ENCODE measurements at regions not wholly inside any gene's neighbourhood (a gene's known extent, or its start where the extent isn't known, plus 50 kb on each side); places are given as distances from the start of the nearest gene placed in this dataset.
"Not testable (repeated sequence)": the region's sequence is repeated elsewhere in the genome, so short reads cannot be mapped to it uniquely, and the experiment has no call there.

DNA sequence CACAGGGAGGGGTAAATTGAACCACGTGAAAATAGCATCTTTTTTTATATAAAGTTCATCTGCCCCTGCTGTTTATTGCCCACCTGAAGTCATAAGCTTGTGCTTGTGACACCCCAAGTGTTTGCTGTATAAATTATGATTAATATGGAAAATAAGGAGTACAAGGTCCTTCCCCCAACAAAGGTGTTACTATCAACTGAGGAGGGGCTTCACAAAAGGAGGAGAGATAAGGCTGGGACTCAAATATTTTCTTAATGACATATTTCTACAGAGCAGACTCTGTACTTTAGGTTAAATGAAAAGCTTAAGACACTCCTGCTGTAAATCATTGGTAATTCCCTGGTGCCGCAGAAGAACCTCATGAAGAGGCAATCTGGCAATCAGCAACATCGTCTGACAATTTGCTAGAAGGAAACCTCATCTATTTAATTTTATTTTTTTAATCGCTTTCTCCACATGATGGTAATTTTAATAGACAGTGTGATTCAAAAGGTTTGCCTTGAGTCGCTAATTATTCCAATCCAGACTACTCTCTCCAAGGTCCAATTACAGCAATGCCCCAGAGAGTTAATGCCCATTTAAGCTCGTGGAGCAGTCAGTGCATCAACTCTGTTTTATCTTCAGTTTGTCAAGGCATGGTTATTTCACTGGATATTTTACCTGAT lies 1432.4 kb downstream of the FAM181B start:
- DNase-seq (no peak), ATAC-seq (no peak)
- Mint-ChIP-seq H3K27me3 (no peaks in the 10 kb centered on the region), H3K27ac (no peak overlapping the region), H3K9me3 (peaks cover 6 to 8% of the 10 kb centered on the region in 2 donors), H3K4me3 (no peak overlapping the region), H3K4me1 (no peaks in the 10 kb centered on the region)

GRCh38 chr11:81286959-81287358 lies 1446.7 kb downstream of the FAM181B start:
- ATAC-seq (no peak), DNase-seq (no peak)
- H3K27ac Mint-ChIP-seq = no peak overlapping the region
- H3K9me3 Mint-ChIP-seq = peaks cover 0 to 20% of the 10 kb centered on the region in 2 donors
- H3K4me3 Mint-ChIP-seq = no peak overlapping the region
- H3K4me1 Mint-ChIP-seq = no peaks in the 10 kb centered on the region
- no peaks in the 10 kb centered on the region for H3K27me3 Mint-ChIP-seq

DNA sequence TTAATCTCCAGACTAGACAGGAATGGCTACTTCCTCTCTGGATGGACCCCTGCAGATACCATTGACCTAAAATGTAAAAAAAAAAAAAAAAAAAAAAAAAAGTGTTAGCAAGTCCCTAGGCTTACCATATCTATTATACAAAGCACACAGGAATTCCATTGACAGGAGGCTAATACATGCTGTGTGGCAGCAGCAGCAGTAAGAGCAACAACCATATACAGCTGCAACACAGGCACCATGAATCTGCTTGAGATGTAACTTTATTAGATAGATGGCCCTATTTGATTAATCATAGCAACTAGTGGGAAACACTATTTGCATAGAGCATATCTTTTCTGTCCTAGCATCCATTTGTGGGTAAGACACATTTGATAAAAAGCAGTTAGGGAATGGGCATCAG lies 1447.1 kb downstream of the FAM181B start:
- Mint-ChIP-seq H3K4me1 (no peaks in the 10 kb centered on the region), H3K27ac (no peak overlapping the region), H3K4me3 (no peak overlapping the region), H3K27me3 (no peaks in the 10 kb centered on the region), H3K9me3 (peaks cover 2 to 20% of the 10 kb centered on the region in 2 donors)
- ATAC-seq (no peak), DNase-seq (no peak)

GRCh38 chr11:81280228-81280627 lies 1453.4 kb downstream of the FAM181B start:
- not testable (repeated sequence) for ATAC-seq, H3K4me1 Mint-ChIP-seq, DNase-seq, H3K27me3 Mint-ChIP-seq, H3K4me3 Mint-ChIP-seq, H3K27ac Mint-ChIP-seq
- peaks cover 20 to 27% of the 10 kb centered on the region in 2 donors for H3K9me3 Mint-ChIP-seq

DNA sequence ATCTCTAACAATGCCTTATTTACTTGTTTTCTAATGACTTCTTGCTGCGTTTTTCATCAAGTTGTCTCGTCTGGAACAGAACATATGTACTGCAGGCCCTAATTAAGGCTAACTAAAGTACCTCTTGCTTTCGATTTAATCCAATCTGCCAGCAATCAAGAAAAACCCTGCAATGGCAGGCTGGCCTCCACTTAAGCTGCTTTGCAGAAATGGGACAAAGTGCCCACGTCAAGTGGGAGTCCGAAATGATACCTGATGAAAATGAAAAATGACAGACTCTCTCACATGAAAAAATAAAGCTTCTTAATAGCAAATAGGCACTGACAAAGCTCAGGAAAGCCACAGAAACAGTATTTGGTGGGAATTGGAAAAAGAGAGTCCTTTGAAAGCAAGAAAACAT lies 1454.7 kb downstream of the FAM181B start:
- no peak for ATAC-seq
- H3K9me3 Mint-ChIP-seq = peaks cover 20 to 27% of the 10 kb centered on the region in 2 donors
- no peak for DNase-seq
- H3K4me3 Mint-ChIP-seq = no peak overlapping the region
- H3K4me1 Mint-ChIP-seq = no peaks in the 10 kb centered on the region
- H3K27me3 Mint-ChIP-seq = no peaks in the 10 kb centered on the region
- H3K27ac Mint-ChIP-seq = no peak overlapping the region

- H3K4me3 Mint-ChIP-seq = no peak overlapping the region
- no peaks in the 10 kb centered on the region for H3K9me3 Mint-ChIP-seq
- no peak overlapping the region for H3K27ac Mint-ChIP-seq
- no peaks in the 10 kb centered on the region for H3K4me1 Mint-ChIP-seq
- ATAC-seq (no peak), DNase-seq (no peak)
- no peaks in the 10 kb centered on the region for H3K27me3 Mint-ChIP-seq
Measured at GRCh38 chr11:81270686-81271085, 1463.0 kb downstream of the FAM181B start.

- ATAC-seq (no peak), DNase-seq (no peak)
- H3K4me1 Mint-ChIP-seq = no peaks in the 10 kb centered on the region
- no peak overlapping the region for H3K27ac Mint-ChIP-seq
- no peaks in the 10 kb centered on the region for H3K9me3 Mint-ChIP-seq
- no peak overlapping the region for H3K4me3 Mint-ChIP-seq
- no peaks in the 10 kb centered on the region for H3K27me3 Mint-ChIP-seq
Measured at GRCh38 chr11:81267246-81267645, 1466.4 kb downstream of the FAM181B start.

- no peak overlapping the region for H3K27ac Mint-ChIP-seq
- DNase-seq (no peak), ATAC-seq (no peak)
- H3K9me3 Mint-ChIP-seq = no peaks in the 10 kb centered on the region
- no peak overlapping the region for H3K4me3 Mint-ChIP-seq
- H3K4me1 Mint-ChIP-seq = no peaks in the 10 kb centered on the region
- no peaks in the 10 kb centered on the region for H3K27me3 Mint-ChIP-seq
Measured at GRCh38 chr11:81259471-81259870, 1474.2 kb downstream of the FAM181B start.

- DNase-seq (no peak), ATAC-seq (no peak)
- H3K4me3 Mint-ChIP-seq = no peak overlapping the region
- no peaks in the 10 kb centered on the region for H3K9me3 Mint-ChIP-seq
- no peak overlapping the region for H3K27ac Mint-ChIP-seq
- H3K27me3 Mint-ChIP-seq = no peaks in the 10 kb centered on the region
- H3K4me1 Mint-ChIP-seq = no peaks in the 10 kb centered on the region
Measured at GRCh38 chr11:81255895-81256294, 1477.8 kb downstream of the FAM181B start.

DNA sequence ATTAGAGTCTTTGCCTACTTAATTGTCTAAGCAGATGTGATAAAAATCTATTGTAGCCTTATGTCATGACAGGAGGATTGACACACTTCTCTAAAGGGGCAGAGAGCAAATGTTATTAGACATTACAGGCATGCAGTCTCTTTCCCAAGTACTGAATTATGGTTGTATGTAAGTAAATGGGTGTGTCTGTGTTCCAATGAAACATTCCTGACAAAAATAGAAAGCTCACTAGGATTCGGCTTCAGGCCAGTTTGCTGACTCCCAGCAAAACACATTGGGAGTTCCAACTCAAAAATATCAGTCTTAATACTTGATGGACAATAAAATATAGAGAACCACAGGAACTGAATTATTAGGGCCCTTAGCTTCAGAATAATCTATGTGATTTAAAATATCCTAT lies 1480.4 kb downstream of the FAM181B start:
- ATAC-seq (no peak), DNase-seq (no peak)
- H3K27ac Mint-ChIP-seq = no peak overlapping the region
- H3K4me1 Mint-ChIP-seq = no peaks in the 10 kb centered on the region
- H3K4me3 Mint-ChIP-seq = no peak overlapping the region
- no peaks in the 10 kb centered on the region for H3K27me3 Mint-ChIP-seq
- H3K9me3 Mint-ChIP-seq = no peaks in the 10 kb centered on the region

DNA sequence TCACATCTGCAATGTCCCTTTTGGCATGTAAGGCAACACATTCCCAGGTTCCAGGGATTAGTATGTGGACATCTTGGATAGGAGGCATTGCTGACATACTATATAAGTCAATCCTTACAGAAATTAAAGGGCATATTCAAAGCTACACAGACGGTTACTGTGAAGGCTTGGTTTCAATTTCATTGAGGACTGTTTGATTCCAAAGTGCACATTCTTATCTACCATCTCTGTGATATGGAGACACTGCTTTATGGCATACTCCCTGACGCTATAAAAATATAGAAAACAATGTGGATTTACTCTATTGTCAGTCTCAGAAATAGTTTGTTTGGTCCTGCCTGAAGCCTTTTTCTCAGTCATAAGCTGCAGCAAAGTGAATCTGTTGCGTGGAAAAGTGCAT lies 1486.7 kb downstream of the FAM181B start:
- ATAC-seq = no peak

DNA sequence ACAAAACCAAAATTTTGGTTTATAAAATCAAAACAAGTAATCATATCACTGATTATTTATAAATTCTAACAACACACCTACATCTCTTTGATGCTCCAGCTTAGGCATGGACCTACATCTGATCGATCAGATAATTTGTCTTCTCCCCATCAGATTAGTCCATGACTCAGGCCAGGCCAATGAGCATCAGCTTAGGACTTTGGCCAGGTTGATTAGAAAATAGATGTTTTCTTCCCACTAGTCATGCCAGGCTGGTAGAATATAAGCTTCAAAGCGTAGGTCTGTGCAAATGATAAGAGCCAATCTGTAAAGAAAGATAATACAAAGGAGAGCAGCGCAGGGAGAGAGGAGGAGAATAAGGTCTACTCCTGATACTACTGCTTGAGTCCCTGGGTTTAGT lies 1487.9 kb downstream of the FAM181B start:
- Mint-ChIP-seq H3K4me1 (no peaks in the 10 kb centered on the region), H3K4me3 (no peak overlapping the region), H3K27me3 (no peaks in the 10 kb centered on the region), H3K9me3 (peaks cover 7 to 8% of the 10 kb centered on the region in 2 donors), H3K27ac (no peak overlapping the region)
- ATAC-seq (no peak), DNase-seq (no peak)

More for the DNA sequence above, 1486.7 kb downstream of the FAM181B start:
- H3K27me3 Mint-ChIP-seq = no peaks in the 10 kb centered on the region
- no peak overlapping the region for H3K27ac Mint-ChIP-seq
- no peak overlapping the region for H3K4me3 Mint-ChIP-seq
- H3K9me3 Mint-ChIP-seq = peaks cover 7 to 8% of the 10 kb centered on the region in 2 donors
- H3K4me1 Mint-ChIP-seq = no peaks in the 10 kb centered on the region
- no peak for DNase-seq

DNA sequence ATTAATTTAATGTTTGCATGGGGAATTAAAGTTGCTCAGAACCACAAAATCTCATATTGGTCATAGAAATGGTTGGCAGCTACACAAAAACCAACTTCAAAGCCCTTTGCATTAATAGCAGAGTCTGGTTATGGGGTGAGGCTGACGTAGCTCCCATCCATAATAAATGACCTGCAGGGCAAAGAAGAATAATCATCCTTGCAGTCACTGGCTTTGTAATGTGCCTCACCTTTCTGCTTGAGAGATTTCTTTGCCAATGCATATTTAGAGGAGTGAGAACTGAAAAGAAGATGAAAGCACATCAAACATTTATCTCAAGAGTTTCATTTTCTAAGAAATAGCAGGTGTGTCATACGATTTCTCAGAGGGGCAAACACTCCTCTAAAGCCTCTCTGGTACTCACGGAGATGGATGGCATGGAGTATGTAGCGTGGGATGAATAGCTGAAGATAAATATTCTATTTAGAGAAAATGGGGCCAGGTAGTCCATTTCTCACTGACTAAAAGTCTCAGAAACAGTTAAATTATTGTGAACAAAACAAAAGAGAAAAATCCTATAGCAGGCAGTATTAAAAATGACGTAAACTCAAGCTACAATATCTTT lies 1491.9 kb downstream of the FAM181B start:
- Mint-ChIP-seq H3K27me3 (no peaks in the 10 kb centered on the region), H3K9me3 (peaks cover 7 to 8% of the 10 kb centered on the region in 2 donors), H3K4me3 (no peak overlapping the region), H3K4me1 (no peaks in the 10 kb centered on the region), H3K27ac (no peak overlapping the region)
- no peak for ATAC-seq
- DNase-seq = no peak

DNA sequence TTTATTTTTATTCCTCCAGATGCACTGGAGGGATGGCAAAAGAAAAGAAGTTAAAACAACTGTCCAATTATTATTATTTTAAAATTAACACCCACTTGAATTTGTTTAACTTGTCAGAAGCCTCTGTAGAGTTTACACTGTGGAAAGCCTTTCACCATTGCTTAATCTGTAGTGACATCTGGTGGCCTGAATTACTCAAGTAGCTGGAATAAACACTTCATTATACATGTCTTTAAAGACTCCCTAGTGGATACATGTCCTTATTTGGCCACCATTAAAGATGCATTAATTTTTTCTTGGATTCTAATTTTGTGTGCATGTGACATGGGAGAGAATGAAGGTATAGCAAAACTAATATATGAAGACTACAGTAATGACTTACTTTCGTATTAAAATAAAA lies 1496.5 kb downstream of the FAM181B start:
- Mint-ChIP-seq H3K9me3 (no peaks in the 10 kb centered on the region), H3K4me1 (no peaks in the 10 kb centered on the region), H3K4me3 (no peak overlapping the region), H3K27me3 (no peaks in the 10 kb centered on the region), H3K27ac (no peak overlapping the region)
- DNase-seq (no peak), ATAC-seq (no peak)

GRCh38 chr11:81227409-81227808 lies 1506.3 kb downstream of the FAM181B start:
- not testable (repeated sequence) for ATAC-seq, DNase-seq, H3K27me3 Mint-ChIP-seq, H3K27ac Mint-ChIP-seq, H3K4me1 Mint-ChIP-seq, H3K4me3 Mint-ChIP-seq, H3K9me3 Mint-ChIP-seq

GRCh38 chr11:81224396-81224795 lies 1509.3 kb downstream of the FAM181B start:
- H3K9me3 Mint-ChIP-seq = no peaks in the 10 kb centered on the region
- no peak for DNase-seq
- ATAC-seq = no peak
- no peaks in the 10 kb centered on the region for H3K4me1 Mint-ChIP-seq
- no peak overlapping the region for H3K4me3 Mint-ChIP-seq
- H3K27me3 Mint-ChIP-seq = no peaks in the 10 kb centered on the region
- H3K27ac Mint-ChIP-seq = no peak overlapping the region

GRCh38 chr11:81222491-81222890 lies 1511.2 kb downstream of the FAM181B start:
- Mint-ChIP-seq H3K4me1 (no peaks in the 10 kb centered on the region), H3K9me3 (no peaks in the 10 kb centered on the region), H3K27me3 (no peaks in the 10 kb centered on the region), H3K27ac (no peak overlapping the region), H3K4me3 (no peak overlapping the region)
- no peak for DNase-seq
- no peak for ATAC-seq
